Bone marrow (tissue), 2 donors: ENCODE measurements at regions not wholly inside any gene's neighbourhood (a gene's known extent, or its start where the extent isn't known, plus 50 kb on each side); places are given as distances from the start of the nearest gene placed in this dataset.

Experiments
- DNase-seq, 2 donors: peaks; one replicate each; lab custom pipeline; 2025; lab: John Stamatoyannopoulos, UW

DNA sequence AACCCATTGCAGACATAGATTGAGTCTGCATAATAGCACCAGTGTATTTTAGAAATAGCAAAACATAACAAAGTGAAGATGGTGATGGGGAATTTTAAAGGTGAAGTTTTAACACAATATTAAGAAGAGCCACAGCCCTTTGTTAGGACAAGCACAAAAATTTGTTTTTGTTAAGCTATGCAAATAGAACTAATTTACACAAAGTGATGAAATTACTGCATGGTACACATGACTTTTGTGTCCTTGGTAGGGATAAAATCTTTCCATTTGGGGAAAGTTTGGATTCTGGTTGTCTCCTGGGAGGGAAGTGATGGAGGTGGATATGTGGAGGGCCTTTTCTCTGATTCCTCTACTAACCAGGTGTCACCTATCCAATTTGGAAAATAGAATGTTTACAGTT lies 50.4 kb upstream of the MTNR1B start:
- no peak for DNase-seq
